Body of pancreas (tissue), 4 donors: ENCODE measurements at regions not wholly inside any gene's neighbourhood (a gene's known extent, or its start where the extent isn't known, plus 50 kb on each side); places are given as distances from the start of the nearest gene placed in this dataset.

ENCODE experiments used
- POLR2A ChIP-seq, 3 donors: fragments of 450-650 bp; IDR thresholded peaks; one replicate each; pipeline ENCODE4 v1.6.1; 2016; ENCODE audit warnings: antibody characterized with exemption in 3 of 3, mild to moderate bottlenecking in 2 of 3
- TF ChIP-seq, protein P1 (sequence below), 7 experiments: fragments of 450-650 bp in 4 of 7; fragments of 200-600 bp in 3 of 7; sonication (generic) in 3 of 7; IDR thresholded peaks; one replicate each; pipeline ENCODE4 v1.5.1; 2016 to 2019; ENCODE audit warnings: antibody characterized with exemption in 7 of 7

DNA sequence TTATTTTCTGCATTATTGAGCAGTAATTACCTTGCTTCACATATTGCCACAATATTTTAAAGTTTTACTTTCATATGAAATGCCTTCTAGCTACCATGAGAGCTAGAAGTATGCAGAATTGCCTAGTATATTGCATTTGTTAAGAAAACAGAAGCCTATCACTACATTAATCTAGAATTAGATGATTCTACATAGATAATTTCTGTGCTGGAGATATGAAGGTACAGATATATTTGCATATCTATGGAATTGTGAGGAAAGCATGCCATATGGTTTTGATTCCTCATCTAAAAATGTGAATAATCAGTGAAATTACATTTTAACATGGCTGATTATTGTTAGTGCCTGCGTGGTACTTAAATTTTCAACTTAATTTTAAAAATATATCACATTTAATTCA is 1418.3 kb downstream of the NCAM2 start:
- TF ChIP-seq, protein P1, sequence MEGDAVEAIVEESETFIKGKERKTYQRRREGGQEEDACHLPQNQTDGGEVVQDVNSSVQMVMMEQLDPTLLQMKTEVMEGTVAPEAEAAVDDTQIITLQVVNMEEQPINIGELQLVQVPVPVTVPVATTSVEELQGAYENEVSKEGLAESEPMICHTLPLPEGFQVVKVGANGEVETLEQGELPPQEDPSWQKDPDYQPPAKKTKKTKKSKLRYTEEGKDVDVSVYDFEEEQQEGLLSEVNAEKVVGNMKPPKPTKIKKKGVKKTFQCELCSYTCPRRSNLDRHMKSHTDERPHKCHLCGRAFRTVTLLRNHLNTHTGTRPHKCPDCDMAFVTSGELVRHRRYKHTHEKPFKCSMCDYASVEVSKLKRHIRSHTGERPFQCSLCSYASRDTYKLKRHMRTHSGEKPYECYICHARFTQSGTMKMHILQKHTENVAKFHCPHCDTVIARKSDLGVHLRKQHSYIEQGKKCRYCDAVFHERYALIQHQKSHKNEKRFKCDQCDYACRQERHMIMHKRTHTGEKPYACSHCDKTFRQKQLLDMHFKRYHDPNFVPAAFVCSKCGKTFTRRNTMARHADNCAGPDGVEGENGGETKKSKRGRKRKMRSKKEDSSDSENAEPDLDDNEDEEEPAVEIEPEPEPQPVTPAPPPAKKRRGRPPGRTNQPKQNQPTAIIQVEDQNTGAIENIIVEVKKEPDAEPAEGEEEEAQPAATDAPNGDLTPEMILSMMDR (IDR thresholded peaks at IDR 0.05) = no peak
- TF ChIP-seq POLR2A (IDR thresholded peaks at IDR 0.05) = no peak
